Stimulated activated CD4-positive, alpha-beta T cell treated with anti-CD3 and anti-CD28 coated beads, Interleukin-1b, Interleukin-23, amount 100 ng/mL, for 48 hours (primary cell): ENCODE measurements at regions not wholly inside any gene's neighbourhood (a gene's known extent, or its start where the extent isn't known, plus 50 kb on each side); places are given as distances from the start of the nearest gene placed in this dataset.

Experiments used
- DNase-seq: peaks from one replicate; pipeline ENCODE4 v3.0.0-alpha.2; 2020

- peak; percentile 59 for DNase-seq
These were observed 51.3 kb upstream of the LSM14A start for GRCh38 chr19:34120846-34121639.
